NCI-H1930 (cell line): ENCODE measurements at regions not wholly inside any gene's neighbourhood (a gene's known extent, or its start where the extent isn't known, plus 50 kb on each side); places are given as distances from the start of the nearest gene placed in this dataset.
"Not testable (repeated sequence)": the region's sequence is repeated elsewhere in the genome, so short reads cannot be mapped to it uniquely, and the experiment has no call there.

Experiments
- DNase-seq, 2 experiments: peaks; one replicate each; lab custom pipeline; 2025; lab: John Stamatoyannopoulos, UW

- DNase-seq: no peak
These were observed 211.0 kb upstream of the ADGRL3 start for GRCh38 chr4:60989141-60989540.

- DNase-seq: no peak
These were observed 208.1 kb upstream of the ADGRL3 start for GRCh38 chr4:60992037-60992436.

GRCh38 chr4:61003301-61003700 is 196.8 kb upstream of the ADGRL3 start:
- no peak for DNase-seq

- no peak for DNase-seq
These were observed 195.4 kb upstream of the ADGRL3 start for GRCh38 chr4:61004651-61005170.

GRCh38 chr4:61011051-61011450 is 189.1 kb upstream of the ADGRL3 start:
- no peak for DNase-seq

GRCh38 chr4:61011936-61012335 is 188.2 kb upstream of the ADGRL3 start:
- DNase-seq: not testable (repeated sequence)

- DNase-seq: no peak
These were observed 175.5 kb upstream of the ADGRL3 start for GRCh38 chr4:61024610-61025009.

GRCh38 chr4:61027939-61028338 is 172.2 kb upstream of the ADGRL3 start:
- DNase-seq: no peak

GRCh38 chr4:61036071-61036684 is 163.9 kb upstream of the ADGRL3 start:
- DNase-seq: no peak

- DNase-seq: no peak
These were observed 158.6 kb upstream of the ADGRL3 start for GRCh38 chr4:61041527-61041926.

- DNase-seq: no peak
These were observed 155.3 kb upstream of the ADGRL3 start for GRCh38 chr4:61044837-61045236.

- DNase-seq: no peak
These were observed 151.1 kb upstream of the ADGRL3 start for GRCh38 chr4:61049018-61049417.

GRCh38 chr4:61067381-61067780 is 132.7 kb upstream of the ADGRL3 start:
- DNase-seq: no peak

- DNase-seq: no peak
These were observed 132.1 kb upstream of the ADGRL3 start for GRCh38 chr4:61068060-61068459.

GRCh38 chr4:61068745-61069144 is 131.4 kb upstream of the ADGRL3 start:
- no peak for DNase-seq

- DNase-seq: no peak
These were observed 129.9 kb upstream of the ADGRL3 start for GRCh38 chr4:61070269-61070668.

GRCh38 chr4:61079427-61079826 is 120.7 kb upstream of the ADGRL3 start:
- no peak for DNase-seq

GRCh38 chr4:61079976-61080375 is 120.2 kb upstream of the ADGRL3 start:
- DNase-seq: no peak

- DNase-seq: no peak
These were observed 114.6 kb upstream of the ADGRL3 start for GRCh38 chr4:61085534-61085933.

GRCh38 chr4:61086357-61086756 is 113.8 kb upstream of the ADGRL3 start:
- no peak for DNase-seq

GRCh38 chr4:61086979-61087378 is 113.1 kb upstream of the ADGRL3 start:
- DNase-seq: no peak

- no peak for DNase-seq
These were observed 105.1 kb upstream of the ADGRL3 start for GRCh38 chr4:61094854-61095598.

- DNase-seq: no peak
These were observed 71.4 kb upstream of the ADGRL3 start for GRCh38 chr4:61128682-61129081.

GRCh38 chr4:61129971-61130370 is 70.2 kb upstream of the ADGRL3 start:
- no peak for DNase-seq
